ENCODE measurements at regions not wholly inside any gene's neighbourhood (a gene's known extent, or its start where the extent isn't known, plus 50 kb on each side); places are given as distances from the start of the nearest gene placed in this dataset.
"Not testable (repeated sequence)": the region's sequence is repeated elsewhere in the genome, so short reads cannot be mapped to it uniquely, and the experiment has no call there.

GRCh38 chr2:179385756-179386155, 121.1 kb upstream of the SESTD1 start:
- DNase-seq = not testable (repeated sequence)

GRCh38 chr2:179383975-179384374, 119.3 kb upstream of the SESTD1 start:
- DNase-seq = no peak

GRCh38 chr2:179377296-179377695, 112.7 kb upstream of the SESTD1 start:
- no peak for DNase-seq

GRCh38 chr2:179376881-179377280, 112.2 kb upstream of the SESTD1 start:
- no peak for DNase-seq

GRCh38 chr2:179373816-179374215, 109.2 kb upstream of the SESTD1 start:
- no peak for DNase-seq

GRCh38 chr2:179365561-179365960, 100.9 kb upstream of the SESTD1 start:
- not testable (repeated sequence) for DNase-seq

GRCh38 chr2:179355881-179356280, 91.2 kb upstream of the SESTD1 start:
- no peak for DNase-seq

GRCh38 chr2:179354739-179355537, 90.3 kb upstream of the SESTD1 start:
- DNase-seq = no peak

GRCh38 chr2:179354296-179354695, 89.7 kb upstream of the SESTD1 start:
- DNase-seq = no peak

- DNase-seq = no peak
These were observed 87.5 kb upstream of the SESTD1 start for GRCh38 chr2:179352181-179352580.

GRCh38 chr2:179351057-179351456, 86.4 kb upstream of the SESTD1 start:
- no peak for DNase-seq

GRCh38 chr2:179349670-179350303, 85.2 kb upstream of the SESTD1 start:
- no peak for DNase-seq

- DNase-seq = no peak
These were observed 84.3 kb upstream of the SESTD1 start for GRCh38 chr2:179348906-179349305.

- DNase-seq = no peak
These were observed 80.3 kb upstream of the SESTD1 start for GRCh38 chr2:179344970-179345369.

- DNase-seq = no peak
These were observed 79.8 kb upstream of the SESTD1 start for GRCh38 chr2:179344280-179344964.

GRCh38 chr2:179343945-179344279, 79.3 kb upstream of the SESTD1 start:
- no peak for DNase-seq

GRCh38 chr2:179341152-179341866, 76.7 kb upstream of the SESTD1 start:
- DNase-seq = no peak

- peak in 1 of 2 experiments; percentile 15 for DNase-seq
These were observed 76.0 kb upstream of the SESTD1 start for GRCh38 chr2:179340678-179341077.

- no peak for DNase-seq
These were observed 74.0 kb upstream of the SESTD1 start for GRCh38 chr2:179338681-179339080.

GRCh38 chr2:179336782-179337534, 72.3 kb upstream of the SESTD1 start:
- DNase-seq = peak in 1 of 2 experiments; percentile 9

GRCh38 chr2:179335732-179336131, 71.1 kb upstream of the SESTD1 start:
- no peak for DNase-seq

- DNase-seq = no peak
These were observed 68.3 kb upstream of the SESTD1 start for GRCh38 chr2:179332903-179333302.

- no peak for DNase-seq
These were observed 66.4 kb upstream of the SESTD1 start for GRCh38 chr2:179331061-179331460.
